ENCODE measurements at regions not wholly inside any gene's neighbourhood (a gene's known extent, or its start where the extent isn't known, plus 50 kb on each side); places are given as distances from the start of the nearest gene placed in this dataset.

GRCh38 chr14:54333511-54333910 is 63.3 kb upstream of the CDKN3 start:
- ATAC-seq (ENCODE audit: low read depth) = no peak
- Histone ChIP-seq H2BK5ac (ENCODE audit: low read depth, low read length, poor library complexity, severe bottlenecking) (no peak overlapping the region), H3K9me3 (ENCODE audit: control insufficient read depth, insufficient read depth, low read length) (no peaks in the 10 kb centered on the region), H2BK15ac (ENCODE audit: low read depth, low read length) (no peak overlapping the region), H4K8ac (ENCODE audit: low read depth in 2 of 2, low read length in 2 of 2) (no peak overlapping the region), H3K4me1 (ENCODE audit: control insufficient read depth, insufficient read depth, low read length) (no peaks in the 10 kb centered on the region), H3K56ac (ENCODE audit: extremely low read depth, insufficient read depth, low read length) (no peak overlapping the region), H2BK20ac (ENCODE audit: low read depth, low read length) (no peak overlapping the region), H3K79me1 (ENCODE audit: low read depth in 1 of 2, low read length in 2 of 2) (no peaks in the 10 kb centered on the region), H2BK120ac (ENCODE audit: low read depth, low read length) (no peak overlapping the region), H4K91ac (ENCODE audit: insufficient read depth, low read depth, low read length) (no peak overlapping the region), H3K9ac (ENCODE audit: low read depth, low read length) (no peak overlapping the region), H3K27me3 (ENCODE audit: control insufficient read depth, insufficient read depth, low read length) (peaks cover 7% of the 10 kb centered on the region), H3K14ac (replicated peaks; ENCODE audit: low read depth, low read length) (no peak overlapping the region), H3K36me3 (ENCODE audit: control insufficient read depth, insufficient read depth, low read length) (no peaks in the 10 kb centered on the region), H3K9me1 (ENCODE audit: insufficient read depth, low read length) (no peaks in the 10 kb centered on the region), H2AK9ac (replicated peaks; ENCODE audit: low read depth, low read length, poor library complexity) (no peak overlapping the region), H2AFZ (replicated peaks; ENCODE audit: low read length, poor library complexity) (no peak overlapping the region), H4K20me1 (ENCODE audit: insufficient read depth, low read length) (no peaks in the 10 kb centered on the region), H2AK5ac (ENCODE audit: low read depth, low read length) (no peak overlapping the region), H4K5ac (ENCODE audit: low read depth, low read length) (no peak overlapping the region), H3K4me3 (ENCODE audit: insufficient read depth, low read depth, low read length) (no peak overlapping the region), H3K27ac (ENCODE audit: insufficient read depth, low read length) (no peak overlapping the region), H3K23ac (ENCODE audit: low read depth, low read length) (no peak overlapping the region), H3K18ac (ENCODE audit: low read depth, low read length) (no peak overlapping the region), H3K4me2 (ENCODE audit: low read depth, low read length) (no peak overlapping the region), H3K4ac (ENCODE audit: low read depth, low read length) (no peak overlapping the region)
- no peak for DNase-seq
- no peak for TF ChIP-seq POLR2A (IDR thresholded peaks at IDR 0.05; ENCODE audit: low read depth, low read length)
- TF ChIP-seq RCOR1 (IDR thresholded peaks at IDR 0.05; ENCODE audit: insufficient replicate concordance, low read length) = no peak
- ChIA-PET POLR2A (ENCODE audit: unreplicated experiment) (no interaction called here), CTCF (interaction anchor here (0.5 to 2.7 kb wide), 4 partner anchors 14 to 943 kb away, joined by 3 to 6 read pairs (median 4); no protein-coding TSS in a partner anchor)
- no CpG with 5 or more reads among the region's 4 CpGs for WGBS, 2 experiments (ENCODE audit: extremely low coverage in 2 of 2, insufficient read length in 1 of 2)
- BruUV-seq (replicated peaks) = no TSS peak
- intact Hi-C loops (cut with micrococcal nuclease) = loop anchor here (10.0 kb wide), 1 partner anchor 689 kb away; no protein-coding TSS in a partner anchor
- dilution Hi-C loops (cut with HindIII; ENCODE audit: low sequenced_read_pairs, unreplicated experiment) = no loop called here
- in situ Hi-C loops (cut with MboI; ENCODE audit: low sequenced_read_pairs) = loop anchor here (5.0 to 25.0 kb wide), 3 partner anchors 796 to 1039 kb away; no protein-coding TSS in a partner anchor
